ENCODE measurements at regions not wholly inside any gene's neighbourhood (a gene's known extent, or its start where the extent isn't known, plus 50 kb on each side); places are given as distances from the start of the nearest gene placed in this dataset.

- DNase-seq, result no peak
These were observed 724.4 kb downstream of the TLE1 start for GRCh38 chr9:80964914-80965313.

- DNase-seq, result no peak
These were observed 725.0 kb downstream of the TLE1 start for GRCh38 chr9:80964374-80964773.

DNA sequence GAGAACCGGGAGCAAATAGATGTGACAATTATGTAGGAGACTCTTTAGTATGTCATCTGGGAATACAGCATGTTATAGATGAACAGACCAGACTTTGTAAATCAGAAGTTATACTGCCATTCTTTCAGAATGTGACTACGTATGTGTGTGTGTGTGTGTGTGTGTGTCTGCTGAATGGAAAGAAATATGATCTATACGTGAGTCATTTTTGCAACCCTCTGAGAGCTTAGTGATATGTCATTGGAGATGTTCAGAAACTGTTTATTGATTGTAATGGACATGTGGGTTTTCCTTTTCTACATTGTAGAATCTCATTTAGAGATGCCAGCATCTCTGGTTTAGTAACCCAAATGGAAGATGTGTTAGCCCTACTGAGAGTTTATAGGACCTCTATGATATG is 731.5 kb downstream of the TLE1 start:
- DNase-seq, result no peak

DNA sequence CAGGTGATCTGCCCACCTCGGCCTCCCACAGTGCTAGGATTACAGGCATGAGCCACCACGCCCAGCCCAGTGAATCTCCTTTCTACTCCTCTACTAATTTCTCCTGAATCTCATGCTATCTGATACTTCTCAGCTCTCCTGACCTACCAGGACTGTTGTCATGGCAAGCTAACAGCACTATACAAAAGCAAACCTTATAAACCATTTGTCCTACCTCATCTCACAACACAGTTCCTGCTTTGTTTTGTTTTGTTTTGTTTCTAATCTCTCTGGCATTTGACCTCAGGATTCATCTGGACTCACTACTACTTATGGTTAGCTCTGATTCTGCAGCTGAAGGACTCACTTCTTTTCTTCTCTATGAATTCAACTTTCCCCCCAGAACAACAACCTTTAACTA is 734.8 kb downstream of the TLE1 start:
- DNase-seq, result no peak

DNA sequence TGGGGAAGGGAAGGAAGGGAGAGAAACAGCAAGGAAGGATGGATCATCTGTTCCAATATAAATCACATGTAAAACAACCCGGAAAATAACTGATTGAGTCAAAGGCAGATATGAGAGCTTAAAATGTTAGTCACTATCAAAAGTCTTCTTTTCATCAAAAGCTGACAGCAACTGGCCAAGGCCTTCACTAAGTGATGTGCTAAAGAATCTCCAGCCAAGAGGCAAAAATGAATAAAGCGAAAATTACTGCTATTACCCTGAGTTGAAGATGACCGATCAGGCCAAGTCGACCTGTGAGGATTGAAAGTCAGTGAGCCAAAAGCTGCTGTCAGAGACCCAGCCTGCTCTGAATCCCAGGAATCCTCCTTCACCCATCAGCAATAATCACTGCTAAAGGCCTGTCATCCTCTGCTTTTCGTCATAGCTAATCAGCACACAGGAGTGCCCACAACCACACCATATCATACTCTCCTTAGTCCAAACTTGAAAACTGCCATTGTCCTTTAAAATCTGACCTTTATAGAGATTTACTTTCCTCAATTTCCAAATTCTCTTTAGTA is 736.9 kb downstream of the TLE1 start:
- DNase-seq, result peak; percentile 63

GRCh38 chr9:80951675-80952074 is 737.7 kb downstream of the TLE1 start:
- DNase-seq, result no peak

GRCh38 chr9:80948876-80949275 is 740.5 kb downstream of the TLE1 start:
- DNase-seq, result no peak

- DNase-seq, result no peak
These were observed 741.3 kb downstream of the TLE1 start for GRCh38 chr9:80948066-80948465.

- DNase-seq, result no peak
These were observed 742.7 kb downstream of the TLE1 start for GRCh38 chr9:80946496-80947170.

DNA sequence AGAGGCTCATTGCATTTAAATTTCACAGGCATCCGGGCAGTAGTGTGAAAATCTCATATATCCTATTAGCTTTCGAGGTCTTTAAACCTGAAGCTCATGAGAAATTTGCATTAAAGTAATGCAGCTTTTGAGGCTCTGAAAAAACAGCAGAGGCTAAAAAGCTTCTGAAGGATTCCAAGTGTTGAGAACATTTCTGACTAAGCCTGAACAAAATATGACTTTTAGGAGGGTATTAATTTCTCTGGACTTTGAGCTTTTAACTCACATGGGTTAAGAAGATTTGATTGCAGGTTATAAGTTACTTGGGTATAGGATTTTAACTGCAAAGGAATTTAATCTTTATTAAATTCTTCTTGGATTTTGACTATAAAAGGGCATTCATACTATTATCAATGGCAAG is 743.9 kb downstream of the TLE1 start:
- DNase-seq, result no peak

GRCh38 chr9:80937645-80938044 is 751.7 kb downstream of the TLE1 start:
- DNase-seq, result no peak

- DNase-seq, result no peak
These were observed 755.3 kb downstream of the TLE1 start for GRCh38 chr9:80934095-80934494.

DNA sequence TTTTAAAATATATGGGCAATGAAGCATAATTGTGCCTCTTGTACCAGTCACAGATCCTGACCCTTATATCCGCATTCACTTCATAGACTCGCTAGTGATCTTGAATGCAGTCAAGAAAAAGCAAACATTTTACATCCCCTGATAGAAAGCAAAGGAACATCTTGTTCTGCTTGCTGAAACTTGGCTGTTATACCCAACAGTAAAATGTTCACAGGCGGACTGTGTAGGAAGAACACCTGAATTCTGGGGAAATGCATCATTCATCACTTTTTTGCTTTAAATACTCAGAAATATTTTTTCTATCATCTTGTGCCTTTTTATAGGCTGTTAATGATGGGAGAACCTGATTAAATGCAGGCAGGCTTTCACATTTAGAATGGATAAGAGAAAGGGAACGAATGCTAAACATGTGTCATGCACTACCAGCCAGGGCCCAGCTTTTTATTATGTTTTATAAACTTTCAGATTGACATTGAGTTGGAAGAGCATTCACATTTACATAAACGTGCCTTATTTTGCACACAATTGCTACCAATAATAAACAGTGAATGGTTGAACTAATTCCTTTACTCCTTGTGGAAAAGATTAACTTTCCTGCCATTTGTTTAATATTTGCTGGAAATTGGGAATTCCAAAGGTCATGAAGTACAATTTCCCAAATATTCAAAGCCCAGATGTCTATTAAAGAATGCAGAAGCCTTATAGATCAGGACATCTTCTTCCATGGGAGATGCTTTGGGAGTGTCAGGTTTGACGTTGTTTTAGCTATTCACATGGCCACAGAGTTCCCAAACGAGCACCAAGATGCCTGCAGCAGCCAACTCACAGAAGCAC is 756.2 kb downstream of the TLE1 start:
- no peak for DNase-seq

GRCh38 chr9:80932181-80932580 is 757.2 kb downstream of the TLE1 start:
- DNase-seq, result no peak

- DNase-seq, result no peak
These were observed 758.2 kb downstream of the TLE1 start for GRCh38 chr9:80931163-80931562.

- DNase-seq, result no peak
These were observed 760.6 kb downstream of the TLE1 start for GRCh38 chr9:80928697-80929096.

DNA sequence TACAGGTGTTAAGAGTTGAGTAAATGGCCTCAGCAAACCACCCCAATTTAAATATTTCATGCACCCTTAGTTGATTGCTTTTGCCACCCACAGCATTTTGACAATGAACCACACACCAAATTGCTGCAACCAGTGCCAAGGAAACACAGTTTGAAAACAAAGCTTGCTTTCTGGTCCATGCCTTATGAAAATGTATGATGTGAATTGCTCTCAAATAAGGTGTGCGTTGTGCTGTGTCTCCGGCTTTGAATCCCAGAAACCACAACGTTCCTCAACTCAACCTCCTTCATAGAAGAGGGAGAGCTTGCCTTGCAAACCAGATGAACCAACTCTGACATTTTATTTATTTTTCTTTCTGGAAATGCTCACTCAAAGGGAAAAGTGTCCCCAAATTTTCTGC is 762.7 kb downstream of the TLE1 start:
- DNase-seq, result no peak

- DNase-seq, result no peak
These were observed 766.8 kb downstream of the TLE1 start for GRCh38 chr9:80922544-80922943.

DNA sequence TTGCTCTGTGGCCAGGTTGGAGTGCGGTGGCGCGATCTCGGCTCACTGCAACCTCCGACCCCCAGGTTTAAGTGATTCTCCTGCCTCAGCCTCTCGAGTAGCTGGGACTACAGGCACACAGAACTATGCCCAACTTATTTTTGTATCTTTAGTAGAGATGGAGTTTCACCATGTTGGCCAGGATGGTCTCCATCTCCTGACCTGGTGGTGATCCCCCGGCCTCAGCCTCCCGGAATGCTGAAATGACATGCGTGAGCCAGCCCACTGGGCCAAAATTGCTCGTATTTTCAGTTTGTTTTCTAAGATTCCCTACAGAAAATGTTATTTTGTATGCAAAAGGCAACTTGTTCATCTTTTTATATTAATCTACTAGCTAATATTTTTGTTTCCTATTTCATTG is 782.6 kb downstream of the TLE1 start:
- no peak for DNase-seq

- no peak for DNase-seq
These were observed 790.1 kb downstream of the TLE1 start for GRCh38 chr9:80899208-80899607.

DNA sequence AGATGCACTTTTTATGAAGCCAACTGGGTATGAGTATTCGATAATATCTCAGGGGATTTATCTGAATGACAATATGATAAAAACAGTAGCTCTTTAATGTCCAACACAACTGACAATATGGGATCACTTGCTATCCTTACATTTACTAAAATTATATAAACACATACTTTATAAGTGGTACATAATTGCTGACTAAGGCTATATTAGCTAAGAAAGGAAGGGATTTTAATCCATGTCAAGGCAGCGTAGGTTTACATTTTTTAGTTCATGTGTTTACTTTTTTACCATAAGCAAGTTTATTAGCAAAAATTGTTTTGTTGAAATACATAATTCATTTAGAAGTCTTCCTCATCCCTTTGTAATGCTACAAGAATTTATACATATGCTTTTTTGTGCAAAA is 796.2 kb downstream of the TLE1 start:
- DNase-seq, result no peak

- no peak for DNase-seq
These were observed 796.6 kb downstream of the TLE1 start for GRCh38 chr9:80892703-80893102.

- DNase-seq, result no peak
These were observed 799.2 kb downstream of the TLE1 start for GRCh38 chr9:80890124-80890523.

DNA sequence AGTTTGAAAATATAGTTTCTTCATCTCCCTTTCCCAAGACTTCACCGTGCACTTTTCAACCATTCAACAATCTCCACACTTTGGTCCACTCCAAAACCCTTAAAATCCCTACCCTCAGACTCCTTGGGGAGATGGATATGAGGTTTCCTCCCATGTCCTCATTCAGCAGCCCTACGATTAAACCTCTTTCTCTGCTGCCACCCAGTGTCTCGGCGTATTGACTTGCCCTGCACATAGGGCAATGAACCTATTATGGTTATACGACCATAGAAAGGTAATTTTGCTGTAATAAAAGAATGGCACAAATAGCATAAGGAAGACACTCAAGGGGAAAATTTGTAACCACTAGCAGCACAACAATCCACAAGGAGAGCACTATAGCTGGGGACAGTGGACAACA is 803.5 kb downstream of the TLE1 start:
- DNase-seq, result no peak
